ENCODE measurements at regions not wholly inside any gene's neighbourhood (a gene's known extent, or its start where the extent isn't known, plus 50 kb on each side); places are given as distances from the start of the nearest gene placed in this dataset.

- TF ChIP-seq CTCF (IDR thresholded peaks at IDR 0.05) (no peak), ZFX (IDR thresholded peaks at IDR 0.05; ENCODE audit: borderline replicate concordance) (no peak)
These were observed 152.1 kb upstream of the GALNT5 start for GRCh38 chr2:157105372-157105771.

All from 22Rv1 (cell line).